WTC11 (cell line): ENCODE measurements at regions not wholly inside any gene's neighbourhood (a gene's known extent, or its start where the extent isn't known, plus 50 kb on each side); places are given as distances from the start of the nearest gene placed in this dataset.

Experiments
- ATAC-seq: fragments of 200-7000 bp; cut with Tn5 transposase; 2 replicates; pipeline ENCODE4 v1.10.0; 2021; ENCODE audit warnings: mild to moderate bottlenecking, moderate library complexity
- CTCF ChIA-PET: fragments of 300-600 bp; sonication (Branson Sonifier 250); formaldehyde crosslinking; loops from one replicate; lab custom pipeline; 2021; ENCODE audit warnings: antibody characterized with exemption; lab: Charles Lee
- POLR2A ChIA-PET: fragments of 350-600 bp; sonication (Branson Sonifier 250); formaldehyde crosslinking; loops from one replicate; lab custom pipeline; 2021; ENCODE audit warnings: antibody characterized with exemption; lab: Charles Lee
- DNase-seq: peaks from one replicate; pipeline ENCODE4 v3.0.0; 2021; ENCODE audit warnings: low spot score
- H3K27ac Mint-ChIP-seq: 2 replicates; pipeline ENCODE4 v1.8.0; 2021; ENCODE audit warnings: mixed read lengths
- H3K27me3 Mint-ChIP-seq: 2 replicates; pipeline ENCODE4 v1.8.0; 2021; ENCODE audit warnings: low read depth, mild to moderate bottlenecking, moderate library complexity, mixed read lengths
- H3K36me3 Mint-ChIP-seq: 2 replicates; pipeline ENCODE4 v1.8.0; 2021; ENCODE audit warnings: mixed read lengths
- H3K4me1 Mint-ChIP-seq: 2 replicates; pipeline ENCODE4 v1.8.0; 2022; ENCODE audit warnings: mixed read lengths
- H3K4me3 Mint-ChIP-seq: 2 replicates; pipeline ENCODE4 v1.8.0; 2021; ENCODE audit warnings: mild to moderate bottlenecking, moderate library complexity, mixed read lengths
- H3K9me3 Mint-ChIP-seq: 2 replicates; pipeline ENCODE4 v1.8.0; 2021; ENCODE audit warnings: mixed read lengths
- ELF4 ChIP-seq: sonication (generic); formaldehyde crosslinking; IDR thresholded peaks from 2 replicates; pipeline ENCODE4 v1.8.1; 2022; ENCODE audit warnings: low read depth, mild to moderate bottlenecking, moderate library complexity, missing genetic modification reagents
- ETV6 ChIP-seq: sonication (generic); formaldehyde crosslinking; IDR thresholded peaks from 2 replicates; pipeline ENCODE4 v1.8.1; 2022; ENCODE audit warnings: mild to moderate bottlenecking, missing genetic modification reagents
- GRHL2 ChIP-seq: fragments of 250-450 bp; sonication (Bioruptor Pico); IDR thresholded peaks from 2 replicates; pipeline ENCODE4 v1.8.0; 2022; ENCODE audit warnings: mild to moderate bottlenecking, moderate library complexity; ENCODE audit not compliant: insufficient replicate concordance, severe bottlenecking
- JUN ChIP-seq: sonication (generic); formaldehyde crosslinking; IDR thresholded peaks from 2 replicates; pipeline ENCODE4 v1.8.0; 2023; ENCODE audit warnings: mild to moderate bottlenecking, missing genetic modification reagents
- MYBL2 ChIP-seq: sonication (generic); formaldehyde crosslinking; IDR thresholded peaks from 2 replicates; pipeline ENCODE4 v1.8.1; 2023; ENCODE audit warnings: mild to moderate bottlenecking, moderate library complexity, missing genetic modification reagents
- NFATC4 ChIP-seq: fragments of 250-450 bp; sonication (Bioruptor Pico); IDR thresholded peaks from 2 replicates; pipeline ENCODE4 v1.9.0; 2021; ENCODE audit warnings: mild to moderate bottlenecking
- TCF7 ChIP-seq: sonication (generic); formaldehyde crosslinking; IDR thresholded peaks from 2 replicates; pipeline ENCODE4 v1.8.0; 2022; ENCODE audit warnings: mild to moderate bottlenecking, low read depth, missing genetic modification reagents, moderate library complexity
- TP53 ChIP-seq: sonication (generic); formaldehyde crosslinking; IDR thresholded peaks from 2 replicates; pipeline ENCODE4 v1.8.1; 2023; ENCODE audit warnings: mild to moderate bottlenecking, missing genetic modification reagents
- ZBTB21 ChIP-seq: sonication (generic); formaldehyde crosslinking; IDR thresholded peaks from 2 replicates; pipeline ENCODE4 v1.8.1; 2023; ENCODE audit warnings: mild to moderate bottlenecking, missing genetic modification reagents, borderline replicate concordance
- ZNF232 ChIP-seq: sonication (generic); formaldehyde crosslinking; IDR thresholded peaks from 2 replicates; pipeline ENCODE4 v1.8.0; 2022; ENCODE audit warnings: mild to moderate bottlenecking, missing genetic modification reagents
- ZNF416 ChIP-seq: fragments of 250-450 bp; sonication (Bioruptor Pico); IDR thresholded peaks from 2 replicates; pipeline ENCODE4 v1.9.0; 2021; ENCODE audit warnings: mild to moderate bottlenecking, inconsistent platforms
- ZNF423 ChIP-seq: fragments of 250-450 bp; sonication (Bioruptor Pico); IDR thresholded peaks from 2 replicates; pipeline ENCODE4 v2.1.2; 2022; ENCODE audit warnings: mild to moderate bottlenecking, moderate library complexity
- TF ChIP-seq, protein P1 (sequence below): sonication (generic); formaldehyde crosslinking; IDR thresholded peaks from 2 replicates; pipeline ENCODE4 v1.8.1; 2022; ENCODE audit warnings: low read depth, mild to moderate bottlenecking, moderate library complexity, missing genetic modification reagents, borderline replicate concordance
- TF ChIP-seq, protein P2 (sequence below): sonication (generic); formaldehyde crosslinking; IDR thresholded peaks from 2 replicates; pipeline ENCODE4 v1.8.0; 2022; ENCODE audit warnings: mild to moderate bottlenecking, missing genetic modification reagents
- TF ChIP-seq, protein P3 (sequence below): fragments of 250-450 bp; sonication (Bioruptor Pico); conservative IDR thresholded peaks from 2 replicates; pipeline ENCODE4 v1.9.0; 2021; ENCODE audit warnings: mild to moderate bottlenecking
- TF ChIP-seq, protein P4 (sequence below): sonication (generic); formaldehyde crosslinking; conservative IDR thresholded peaks from 2 replicates; pipeline ENCODE4 v1.8.1; 2023; ENCODE audit warnings: mild to moderate bottlenecking, low read depth, missing genetic modification reagents, moderate library complexity

DNA sequence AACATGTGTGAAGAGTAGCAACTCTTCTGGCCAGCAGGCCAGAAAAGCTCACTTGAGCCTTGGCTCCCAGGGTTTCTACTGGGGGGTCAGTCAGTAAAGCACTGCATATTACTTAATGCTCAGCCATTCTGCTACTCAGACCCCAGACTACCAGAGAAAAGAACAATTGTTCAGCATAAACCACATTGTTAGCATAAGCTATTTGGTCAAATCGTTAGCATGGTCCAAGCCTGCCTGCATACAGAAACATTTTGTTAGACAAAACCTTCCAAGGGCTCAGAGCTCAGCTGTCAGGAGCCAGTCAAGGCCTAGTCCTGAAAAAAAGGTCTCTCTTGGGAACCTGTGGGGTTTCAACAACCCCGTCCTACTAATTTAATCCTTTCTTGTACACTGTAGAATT lies 449.3 kb downstream of the PRR16 start (continued):
- TF ChIP-seq, protein P1, sequence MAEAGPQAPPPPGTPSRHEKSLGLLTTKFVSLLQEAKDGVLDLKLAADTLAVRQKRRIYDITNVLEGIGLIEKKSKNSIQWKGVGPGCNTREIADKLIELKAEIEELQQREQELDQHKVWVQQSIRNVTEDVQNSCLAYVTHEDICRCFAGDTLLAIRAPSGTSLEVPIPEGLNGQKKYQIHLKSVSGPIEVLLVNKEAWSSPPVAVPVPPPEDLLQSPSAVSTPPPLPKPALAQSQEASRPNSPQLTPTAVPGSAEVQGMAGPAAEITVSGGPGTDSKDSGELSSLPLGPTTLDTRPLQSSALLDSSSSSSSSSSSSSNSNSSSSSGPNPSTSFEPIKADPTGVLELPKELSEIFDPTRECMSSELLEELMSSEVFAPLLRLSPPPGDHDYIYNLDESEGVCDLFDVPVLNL = no peak

DNA sequence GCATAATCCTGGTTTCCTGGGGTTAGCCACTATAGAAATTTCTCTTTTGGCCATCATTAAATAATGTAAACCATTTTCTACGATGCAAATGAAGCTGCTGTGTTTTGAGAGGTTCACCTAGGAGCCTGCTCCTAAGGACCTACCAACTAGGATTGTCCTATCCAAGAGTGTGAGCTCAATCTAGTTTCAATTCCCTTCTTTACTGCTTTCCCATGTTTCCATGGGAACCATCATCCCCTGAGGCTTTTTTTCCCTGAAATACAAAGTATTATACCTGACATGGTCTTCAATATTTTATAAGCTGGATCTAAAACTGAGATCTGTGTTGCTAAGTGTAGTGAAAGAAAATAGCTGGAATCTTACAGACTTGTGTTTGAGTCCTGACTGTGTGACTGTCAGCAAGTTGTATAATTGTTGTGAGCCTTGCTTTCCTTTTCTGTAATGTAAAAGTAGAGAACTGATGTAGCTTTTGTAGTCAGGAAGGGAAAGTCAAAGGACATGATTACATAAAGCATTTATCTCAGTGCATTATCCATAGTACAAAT lies 453.2 kb downstream of the PRR16 start:
- ATAC-seq = no peak
- Mint-ChIP-seq H3K27me3 (no peaks in the 10 kb centered on the region), H3K4me1 (peaks cover 28% of the 10 kb centered on the region)
- no peak for TF ChIP-seq ZNF416 (CRISPR knock-in tag)
- no peak for TF ChIP-seq TCF7 (CRISPR knock-in tag)
- TF ChIP-seq GRHL2 (CRISPR knock-in tag) = no peak
- no peak for TF ChIP-seq ZNF232 (CRISPR knock-in tag)
- TF ChIP-seq, protein P2, sequence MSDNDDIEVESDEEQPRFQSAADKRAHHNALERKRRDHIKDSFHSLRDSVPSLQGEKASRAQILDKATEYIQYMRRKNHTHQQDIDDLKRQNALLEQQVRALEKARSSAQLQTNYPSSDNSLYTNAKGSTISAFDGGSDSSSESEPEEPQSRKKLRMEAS = no peak
- TF ChIP-seq, all 79 proteins: peak for 0
- DNase-seq = no peak
- Mint-ChIP-seq H3K9me3 (no peaks in the 10 kb centered on the region), H3K36me3 (no peaks in the 10 kb centered on the region), H3K4me3 (no peak overlapping the region), H3K27ac (no peak overlapping the region)
- CTCF ChIA-PET = no interaction called here
- POLR2A ChIA-PET = interaction anchor here (0.6 kb wide), 1 partner anchor 929 kb away, joined by 3 read pairs; no protein-coding TSS in a partner anchor

DNA sequence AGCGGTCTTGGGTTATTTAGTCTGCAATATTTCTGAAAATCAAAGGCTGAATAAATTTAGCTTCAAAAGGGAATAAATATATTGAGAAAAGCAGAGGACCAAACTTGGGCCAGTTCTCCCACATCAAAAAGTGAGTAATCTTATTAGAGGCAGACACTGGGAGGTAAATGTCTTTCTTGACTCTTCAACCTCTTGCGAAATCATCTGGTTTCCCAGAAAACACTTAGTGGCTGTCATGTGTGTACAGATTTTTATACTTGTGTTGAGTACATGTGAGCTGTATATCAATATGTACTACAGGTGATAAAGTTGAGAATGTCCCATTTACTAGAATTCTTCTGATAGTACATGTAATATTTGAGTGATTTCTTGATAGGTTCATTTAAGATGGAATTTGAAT lies 454.9 kb downstream of the PRR16 start:
- CTCF ChIA-PET = no interaction called here
- no peak overlapping the region for H3K4me3 Mint-ChIP-seq
- no peaks in the 10 kb centered on the region for H3K36me3 Mint-ChIP-seq
- no peak overlapping the region for H3K27ac Mint-ChIP-seq
- DNase-seq (no peak), ATAC-seq (no peak)
- no peaks in the 10 kb centered on the region for H3K9me3 Mint-ChIP-seq
- POLR2A ChIA-PET = no interaction called here
- TF ChIP-seq JUN (CRISPR knock-in tag) = no peak
- TF ChIP-seq, protein P3, sequence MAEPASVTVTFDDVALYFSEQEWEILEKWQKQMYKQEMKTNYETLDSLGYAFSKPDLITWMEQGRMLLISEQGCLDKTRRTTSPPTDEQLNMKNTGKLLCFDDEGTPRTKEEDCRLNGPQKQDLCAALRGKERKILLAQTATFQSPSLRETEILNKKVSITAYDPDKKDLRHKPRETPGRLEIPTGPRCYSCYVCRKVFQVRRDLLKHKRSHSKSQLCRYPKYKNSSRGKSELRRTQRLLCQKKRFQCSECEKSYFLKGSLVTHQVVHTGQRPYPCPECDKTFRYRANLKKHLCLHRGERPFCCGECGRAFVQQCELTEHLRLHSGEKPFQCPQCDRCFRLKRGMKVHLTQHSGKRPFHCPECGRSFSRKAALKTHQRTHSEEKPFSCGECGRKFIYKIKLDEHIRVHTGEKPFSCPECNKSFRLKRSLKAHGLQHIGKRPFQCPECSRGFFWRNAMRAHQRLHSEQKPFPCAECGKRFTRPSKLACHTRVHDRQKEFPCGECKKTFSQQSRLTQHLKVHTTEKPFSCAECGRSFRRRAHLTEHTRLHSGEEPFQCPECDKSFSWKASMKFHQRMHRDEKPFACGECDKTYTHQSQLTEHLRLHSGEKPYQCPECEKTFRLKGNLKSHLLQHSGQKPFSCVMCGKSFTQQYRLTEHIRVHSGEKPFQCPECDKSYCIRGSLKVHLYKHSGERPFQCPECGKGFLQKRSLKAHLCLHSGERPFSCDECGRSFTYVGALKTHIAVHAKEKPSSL = no peak
- TF ChIP-seq GRHL2 (CRISPR knock-in tag) = no peak
- no peak for TF ChIP-seq MYBL2 (CRISPR knock-in tag)
- TF ChIP-seq ZBTB21 (CRISPR knock-in tag) = no peak
- no peak for TF ChIP-seq ZNF423 (CRISPR knock-in tag)
- no peak for TF ChIP-seq NFATC4 (CRISPR knock-in tag)
- TF ChIP-seq TCF7 (CRISPR knock-in tag) = no peak
- TF ChIP-seq, protein P4, sequence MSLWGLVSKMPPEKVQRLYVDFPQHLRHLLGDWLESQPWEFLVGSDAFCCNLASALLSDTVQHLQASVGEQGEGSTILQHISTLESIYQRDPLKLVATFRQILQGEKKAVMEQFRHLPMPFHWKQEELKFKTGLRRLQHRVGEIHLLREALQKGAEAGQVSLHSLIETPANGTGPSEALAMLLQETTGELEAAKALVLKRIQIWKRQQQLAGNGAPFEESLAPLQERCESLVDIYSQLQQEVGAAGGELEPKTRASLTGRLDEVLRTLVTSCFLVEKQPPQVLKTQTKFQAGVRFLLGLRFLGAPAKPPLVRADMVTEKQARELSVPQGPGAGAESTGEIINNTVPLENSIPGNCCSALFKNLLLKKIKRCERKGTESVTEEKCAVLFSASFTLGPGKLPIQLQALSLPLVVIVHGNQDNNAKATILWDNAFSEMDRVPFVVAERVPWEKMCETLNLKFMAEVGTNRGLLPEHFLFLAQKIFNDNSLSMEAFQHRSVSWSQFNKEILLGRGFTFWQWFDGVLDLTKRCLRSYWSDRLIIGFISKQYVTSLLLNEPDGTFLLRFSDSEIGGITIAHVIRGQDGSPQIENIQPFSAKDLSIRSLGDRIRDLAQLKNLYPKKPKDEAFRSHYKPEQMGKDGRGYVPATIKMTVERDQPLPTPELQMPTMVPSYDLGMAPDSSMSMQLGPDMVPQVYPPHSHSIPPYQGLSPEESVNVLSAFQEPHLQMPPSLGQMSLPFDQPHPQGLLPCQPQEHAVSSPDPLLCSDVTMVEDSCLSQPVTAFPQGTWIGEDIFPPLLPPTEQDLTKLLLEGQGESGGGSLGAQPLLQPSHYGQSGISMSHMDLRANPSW (CRISPR knock-in tag) = no peak
- TF ChIP-seq ETV6 (CRISPR knock-in tag) = no peak
- no peak for TF ChIP-seq TP53 (CRISPR knock-in tag)
- TF ChIP-seq ELF4 (CRISPR knock-in tag) = no peak
- no peaks in the 10 kb centered on the region for H3K27me3 Mint-ChIP-seq
- peaks cover 16% of the 10 kb centered on the region for H3K4me1 Mint-ChIP-seq
